Mesenchymal stem cell (in vitro differentiated cells and primary cell): ENCODE measurements at regions not wholly inside any gene's neighbourhood (a gene's known extent, or its start where the extent isn't known, plus 50 kb on each side); places are given as distances from the start of the nearest gene placed in this dataset.
"Not testable (repeated sequence)": the region's sequence is repeated elsewhere in the genome, so short reads cannot be mapped to it uniquely, and the experiment has no call there.

Experiments
- DNase-seq: peaks from one replicate; pipeline ENCODE4 v3.0.0-alpha.2; 2013
- H2AFZ ChIP-seq: one replicate; pipeline ENCODE4 v1.6.1; 2013; ENCODE audit warnings: low read depth, mild to moderate bottlenecking, control low read depth, inconsistent platforms, low read length, moderate library complexity
- H2AK5ac ChIP-seq: 2 replicates; pipeline ENCODE4 v1.6.1; 2013; ENCODE audit warnings: low read length, moderate library complexity, mild to moderate bottlenecking, inconsistent platforms; ENCODE audit not compliant: severe bottlenecking
- H2BK120ac ChIP-seq: one replicate; pipeline ENCODE4 v1.6.1; 2013; ENCODE audit warnings: low read depth, mild to moderate bottlenecking, inconsistent platforms, low read length, moderate library complexity
- H2BK12ac ChIP-seq, 2 experiments: one replicate each; pipeline ENCODE4 v1.6.1; 2013; ENCODE audit warnings: inconsistent platforms in 2 of 2, low read length in 2 of 2, mild to moderate bottlenecking in 2 of 2, moderate library complexity in 2 of 2, control low read depth in 1 of 2
- H2BK15ac ChIP-seq: one replicate; pipeline ENCODE4 v1.6.1; 2013; ENCODE audit warnings: mild to moderate bottlenecking, low read depth, inconsistent platforms; ENCODE audit not compliant: poor library complexity, severe bottlenecking
- H2BK5ac ChIP-seq: 2 replicates; pipeline ENCODE4 v1.6.1; 2013; ENCODE audit warnings: low read depth, mild to moderate bottlenecking, low read length, control low read depth, inconsistent platforms; ENCODE audit not compliant: poor library complexity, severe bottlenecking
- H3K14ac ChIP-seq, 2 experiments: one replicate each; pipeline ENCODE4 v1.6.1; 2013; ENCODE audit warnings: inconsistent platforms in 2 of 2, low read length in 2 of 2, control low read depth in 1 of 2, mild to moderate bottlenecking in 1 of 2, moderate library complexity in 1 of 2
- H3K18ac ChIP-seq, 2 experiments: one replicate each; pipeline ENCODE4 v1.6.1; 2013; ENCODE audit warnings: inconsistent platforms in 2 of 2, low read length in 2 of 2, control low read depth in 1 of 2, low read depth in 1 of 2, mild to moderate bottlenecking in 1 of 2
- H3K23ac ChIP-seq, 2 experiments: one replicate each; pipeline ENCODE4 v1.6.1; 2013; ENCODE audit warnings: inconsistent platforms in 2 of 2, low read length in 2 of 2, mild to moderate bottlenecking in 2 of 2, moderate library complexity in 2 of 2, control low read depth in 1 of 2
- H3K27ac ChIP-seq: 2 replicates; pipeline ENCODE4 v1.5.1; 2013; ENCODE audit warnings: mild to moderate bottlenecking, moderate library complexity, low read length, control low read depth, inconsistent platforms; ENCODE audit not compliant: poor library complexity, severe bottlenecking
- H3K27me3 ChIP-seq, 2 experiments: 2 replicates each; pipeline versions ENCODE4 v1.6.1 to v1.7.0; 2013; ENCODE audit warnings: low read length in 2 of 2, mild to moderate bottlenecking in 2 of 2, moderate library complexity in 2 of 2, control low read depth in 1 of 2, inconsistent platforms in 1 of 2; ENCODE audit not compliant: control insufficient read depth in 1 of 2, insufficient read depth in 1 of 2
- H3K36me3 ChIP-seq, 2 experiments: 2 replicates each; pipeline versions ENCODE4 v1.6.1 to v1.7.0; 2013; ENCODE audit warnings: low read length in 2 of 2, control low read depth in 1 of 2, inconsistent platforms in 1 of 2, low read depth in 1 of 2, mild to moderate bottlenecking in 1 of 2; ENCODE audit not compliant: insufficient read depth in 2 of 2, control insufficient read depth in 1 of 2
- H3K4ac ChIP-seq, 2 experiments: one replicate each; pipeline ENCODE4 v1.6.1; 2013; ENCODE audit warnings: inconsistent platforms in 2 of 2, low read length in 2 of 2, mild to moderate bottlenecking in 2 of 2, moderate library complexity in 2 of 2, control low read depth in 1 of 2, low read depth in 1 of 2
- H3K4me1 ChIP-seq: 2 replicates; pipeline ENCODE4 v1.6.1; 2013; ENCODE audit warnings: low read depth, low read length, control low read depth; ENCODE audit not compliant: control insufficient read depth, insufficient read depth
- H3K4me2 ChIP-seq: 2 replicates; pipeline ENCODE4 v1.6.1; 2013; ENCODE audit warnings: low read length, mild to moderate bottlenecking, inconsistent platforms; ENCODE audit not compliant: poor library complexity, severe bottlenecking
- H3K4me3 ChIP-seq, 2 experiments: 2 replicates each; pipeline versions ENCODE4 v1.5.1 to v1.7.0; 2013; ENCODE audit warnings: low read length in 2 of 2, mild to moderate bottlenecking in 2 of 2, control low read depth in 1 of 2, low read depth in 1 of 2; ENCODE audit not compliant: insufficient read depth in 1 of 2
- H3K79me1 ChIP-seq: replicated peaks from 2 replicates; pipeline ENCODE4 v1.6.1; 2013; ENCODE audit warnings: mild to moderate bottlenecking, control low read depth, low read length, inconsistent platforms; ENCODE audit not compliant: poor library complexity, severe bottlenecking
- H3K9ac ChIP-seq: 2 replicates; pipeline ENCODE4 v1.7.0; 2013; ENCODE audit warnings: mild to moderate bottlenecking, low read length, moderate library complexity
- H3K9me3 ChIP-seq: 2 replicates; pipeline ENCODE4 v1.7.0; 2013; ENCODE audit warnings: mild to moderate bottlenecking, low read length; ENCODE audit not compliant: control insufficient read depth
- H4K8ac ChIP-seq: one replicate; pipeline ENCODE4 v1.6.1; 2013; ENCODE audit warnings: inconsistent platforms, mild to moderate bottlenecking, low read length, moderate library complexity
- H4K91ac ChIP-seq: one replicate; pipeline ENCODE4 v1.6.1; 2013; ENCODE audit warnings: mild to moderate bottlenecking, low read length, inconsistent platforms
- WGBS: methylation state at CpG from one replicate; pipeline ENCODE4 v1.1.7; 2013; ENCODE audit warnings: mixed read lengths; 5-methylcytosine and 5-hydroxymethylcytosine counted together

DNA sequence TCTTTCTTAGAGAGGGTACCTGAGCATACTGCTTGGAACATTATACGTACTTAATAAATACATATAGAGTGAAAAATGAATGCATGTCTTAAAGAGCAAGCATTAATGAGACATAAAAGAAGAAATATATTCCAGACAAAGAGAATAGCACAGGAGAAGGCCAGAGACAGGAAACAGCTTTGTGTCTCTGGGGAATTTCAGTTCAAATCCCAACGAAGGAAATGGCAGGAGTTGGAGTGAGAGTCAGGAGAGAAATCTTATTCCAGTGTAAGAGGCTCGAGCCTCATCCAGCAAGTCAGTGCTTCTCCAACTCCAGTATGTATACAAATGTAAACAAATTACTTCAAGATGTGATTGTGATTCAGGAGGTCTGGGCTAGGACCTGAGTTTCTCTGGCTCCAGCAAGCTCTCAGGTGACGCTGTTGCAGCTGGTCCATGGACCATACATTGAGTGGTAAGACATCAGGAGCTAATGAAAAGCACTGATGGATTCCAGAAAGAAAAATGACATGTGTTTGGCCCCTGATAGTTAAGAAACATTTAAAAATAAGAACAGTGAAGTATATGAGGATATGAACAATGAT is 108.2 kb downstream of the RAP2A start:
- H2BK120ac ChIP-seq = no peak overlapping the region
- no peak overlapping the region for H3K4me3 ChIP-seq
- no peak overlapping the region for H4K91ac ChIP-seq
- no peak overlapping the region for H2BK5ac ChIP-seq
- DNase-seq = peak; percentile 30
- no peaks in the 10 kb centered on the region for H3K79me1 ChIP-seq
- H3K36me3 ChIP-seq = no peaks in the 10 kb centered on the region
- no peak overlapping the region for H3K9ac ChIP-seq
- H4K8ac ChIP-seq = no peak overlapping the region
- H3K18ac ChIP-seq = peak overlapping the region; percentile 28 to 40
- no peaks in the 10 kb centered on the region for H3K27me3 ChIP-seq
- no peak overlapping the region for H3K14ac ChIP-seq
- 86% methylated on average over 1 of the region's 4 CpGs for WGBS
- H3K23ac ChIP-seq = no peak overlapping the region
- no peaks in the 10 kb centered on the region for H3K4me1 ChIP-seq
- H3K9me3 ChIP-seq = no peaks in the 10 kb centered on the region
- no peak overlapping the region for H2BK12ac ChIP-seq
- H3K27ac ChIP-seq = no peak overlapping the region
- no peak overlapping the region for H2AFZ ChIP-seq
- no peak overlapping the region for H3K4me2 ChIP-seq
- no peak overlapping the region for H2BK15ac ChIP-seq
- no peak overlapping the region for H2AK5ac ChIP-seq
- H3K4ac ChIP-seq = no peak overlapping the region

DNA sequence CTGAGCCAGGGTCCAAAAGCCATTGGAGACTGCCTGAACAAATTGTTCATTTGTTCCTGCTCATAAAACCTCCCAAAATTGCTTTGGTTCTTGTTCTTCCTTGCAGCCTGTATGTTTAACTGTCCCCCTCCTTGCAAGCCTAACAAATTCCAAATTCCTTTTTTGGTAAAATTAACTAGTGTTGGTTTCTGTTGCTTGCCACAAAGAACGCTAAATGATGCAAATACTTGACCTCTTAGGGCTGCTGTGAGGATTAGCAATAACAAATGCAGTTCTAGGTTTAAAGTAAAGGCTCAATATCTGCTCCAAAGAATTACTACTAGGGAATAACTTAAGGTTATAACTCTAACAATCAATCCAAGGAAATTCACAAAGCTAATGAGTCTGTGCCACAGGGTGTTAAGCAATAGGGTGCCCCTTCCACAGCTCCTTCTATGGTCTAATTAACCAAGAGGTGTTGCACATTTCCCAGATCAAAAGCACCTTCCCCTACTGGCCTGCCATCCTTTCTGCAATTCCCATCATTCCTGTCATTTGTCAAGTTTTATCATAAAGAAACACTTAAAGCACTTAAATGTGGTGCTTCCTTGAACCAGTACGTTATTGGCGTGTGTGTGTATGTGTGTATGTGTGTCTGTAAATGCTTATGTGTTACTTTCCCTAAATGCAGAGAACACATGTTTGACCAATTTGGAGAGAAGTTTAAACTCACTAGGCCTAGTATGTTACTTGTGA is 110.2 kb downstream of the RAP2A start:
- no peak overlapping the region for H3K14ac ChIP-seq
- H2BK5ac ChIP-seq = no peak overlapping the region
- no peak overlapping the region for H3K23ac ChIP-seq
- no peak overlapping the region for H3K4me2 ChIP-seq
- no peak overlapping the region for H4K91ac ChIP-seq
- H3K27ac ChIP-seq = no peak overlapping the region
- H3K79me1 ChIP-seq = no peaks in the 10 kb centered on the region
- no peak overlapping the region for H2AK5ac ChIP-seq
- peak overlapping the region in 1 of 2 experiments; percentile 19 for H3K18ac ChIP-seq
- peak; percentile 75 for DNase-seq
- H2BK120ac ChIP-seq = no peak overlapping the region
- H3K4me1 ChIP-seq = no peaks in the 10 kb centered on the region
- H2BK15ac ChIP-seq = no peak overlapping the region
- H3K9ac ChIP-seq = no peak overlapping the region
- H3K4me3 ChIP-seq = no peak overlapping the region
- H3K36me3 ChIP-seq = no peaks in the 10 kb centered on the region
- H2BK12ac ChIP-seq = no peak overlapping the region
- no peak overlapping the region for H4K8ac ChIP-seq
- H3K4ac ChIP-seq = peak overlapping the region in 1 of 2 experiments; percentile 20
- WGBS = 20% methylated on average over 2 of the region's 3 CpGs
- H3K27me3 ChIP-seq = peaks cover 0 to 4% of the 10 kb centered on the region in 2 experiments
- no peak overlapping the region for H2AFZ ChIP-seq
- no peaks in the 10 kb centered on the region for H3K9me3 ChIP-seq

DNA sequence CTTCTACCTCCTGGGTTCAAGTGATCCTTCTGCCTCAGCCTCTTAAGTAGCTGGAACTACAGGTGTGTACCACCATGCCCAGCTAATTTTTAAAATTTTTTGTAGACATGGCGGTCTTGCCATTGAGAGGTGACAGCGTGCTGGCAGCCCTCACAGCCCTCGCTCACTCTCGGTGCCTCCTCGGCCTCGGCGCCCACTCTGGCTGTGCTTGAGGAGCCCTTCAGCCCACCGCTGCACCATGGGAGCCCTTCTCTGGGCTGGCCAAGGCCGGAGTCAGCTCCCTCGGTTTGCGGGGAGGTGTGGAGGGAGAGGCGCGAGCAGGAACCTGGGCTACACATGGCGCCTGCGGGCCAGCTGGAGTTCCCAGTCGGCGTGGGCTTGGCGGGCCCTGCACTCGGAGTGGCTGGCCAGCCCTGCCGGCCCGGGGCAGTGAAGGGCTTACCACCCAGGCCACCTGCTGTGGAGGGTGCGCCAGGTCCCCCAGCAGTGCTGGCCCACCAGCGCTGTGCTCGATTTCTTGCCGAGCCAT is 111.1 kb downstream of the RAP2A start:
- H3K14ac ChIP-seq, H2BK5ac ChIP-seq, H3K79me1 ChIP-seq, H2BK12ac ChIP-seq, H3K9me3 ChIP-seq, H3K4me2 ChIP-seq, H3K27me3 ChIP-seq, H3K4ac ChIP-seq, H2BK15ac ChIP-seq, H4K8ac ChIP-seq, H3K4me3 ChIP-seq, H3K23ac ChIP-seq, H3K9ac ChIP-seq, H3K27ac ChIP-seq, H2AK5ac ChIP-seq, H3K4me1 ChIP-seq, H3K36me3 ChIP-seq, DNase-seq, H2BK120ac ChIP-seq, H2AFZ ChIP-seq: not testable (repeated sequence)
- 94% methylated on average over 25 of the region's 25 CpGs for WGBS
- Histone ChIP-seq H4K91ac (peak overlapping the region; percentile 80), H3K18ac (peak overlapping the region in 1 of 2 experiments; percentile 12)

DNA sequence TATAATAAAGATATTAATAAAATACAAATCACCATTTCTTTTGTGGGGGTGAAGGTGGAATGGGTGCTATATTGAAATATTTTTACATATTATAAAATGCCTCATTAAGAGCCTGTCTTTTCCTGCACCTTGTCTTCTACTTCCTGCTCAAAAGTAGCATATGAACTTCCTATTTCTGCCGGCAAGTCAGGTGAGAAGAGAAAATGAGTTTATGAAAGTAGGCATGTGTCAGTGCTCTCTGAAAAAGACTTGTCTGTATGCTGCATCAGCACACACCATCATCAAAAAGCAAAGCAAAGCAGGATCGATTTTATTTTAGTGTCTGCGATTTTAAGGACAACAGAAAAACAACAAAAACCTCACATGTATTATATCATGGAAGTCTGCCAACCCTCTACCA is 114.2 kb downstream of the RAP2A start:
- DNase-seq = no peak
- Histone ChIP-seq H3K9me3 (no peaks in the 10 kb centered on the region), H3K4me1 (no peaks in the 10 kb centered on the region), H2AFZ (no peak overlapping the region), H3K36me3 (no peaks in the 10 kb centered on the region), H2AK5ac (no peak overlapping the region), H2BK120ac (no peak overlapping the region), H3K27ac (no peak overlapping the region), H3K23ac (no peak overlapping the region), H4K8ac (no peak overlapping the region), H3K9ac (peak overlapping the region; percentile 62), H3K4ac (no peak overlapping the region), H3K4me3 (no peak overlapping the region), H3K18ac (no peak overlapping the region), H3K14ac (no peak overlapping the region), H2BK12ac (no peak overlapping the region), H4K91ac (no peak overlapping the region), H3K4me2 (no peak overlapping the region), H3K27me3 (peaks cover 0 to 7% of the 10 kb centered on the region in 2 experiments), H2BK15ac (no peak overlapping the region), H3K79me1 (no peaks in the 10 kb centered on the region), H2BK5ac (no peak overlapping the region)
- 95% methylated on average over 2 of the region's 3 CpGs for WGBS
